ENCODE measurements at regions not wholly inside any gene's neighbourhood (a gene's known extent, or its start where the extent isn't known, plus 50 kb on each side); places are given as distances from the start of the nearest gene placed in this dataset.

DNA sequence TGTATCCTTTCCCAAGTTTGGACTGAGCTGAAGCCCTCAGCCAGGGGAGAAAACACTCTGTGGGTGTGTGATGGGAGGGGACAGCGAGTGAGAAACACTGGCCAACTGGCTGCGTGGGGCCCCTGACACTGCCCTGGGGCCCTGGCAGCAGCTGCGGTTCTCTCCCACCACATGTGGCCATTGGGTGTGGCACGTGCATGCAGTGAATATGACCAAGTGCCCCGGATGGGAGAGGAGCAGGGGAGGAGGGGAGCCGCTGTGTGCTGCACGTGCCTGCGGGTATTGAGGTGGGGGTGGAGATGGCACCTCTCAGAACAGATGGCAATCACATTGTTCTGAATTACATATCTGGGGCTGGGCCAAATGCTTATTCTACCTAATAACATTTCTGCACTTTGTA lies 242.4 kb upstream of the PCSK5 start:
- Histone ChIP-seq H3K4me3 (ENCODE audit: low read length) (no peak overlapping the region), H3K27ac (ENCODE audit: low read length) (no peak overlapping the region), H3K27me3 (ENCODE audit: control insufficient read depth, insufficient read depth, low read length) (no peaks in the 10 kb centered on the region), H3K9me3 (replicated peaks; ENCODE audit: control insufficient read depth, low read depth, low read length) (no peaks in the 10 kb centered on the region), H3K4me1 (ENCODE audit: control insufficient read depth, insufficient read depth, low read length) (no peaks in the 10 kb centered on the region), H3K36me3 (ENCODE audit: control insufficient read depth, insufficient read depth, low read length) (no peaks in the 10 kb centered on the region)
- WGBS (ENCODE audit: insufficient coverage), result 75% methylated on average over 3 of the region's 8 CpGs
- DNase-seq, result no peak

DNA sequence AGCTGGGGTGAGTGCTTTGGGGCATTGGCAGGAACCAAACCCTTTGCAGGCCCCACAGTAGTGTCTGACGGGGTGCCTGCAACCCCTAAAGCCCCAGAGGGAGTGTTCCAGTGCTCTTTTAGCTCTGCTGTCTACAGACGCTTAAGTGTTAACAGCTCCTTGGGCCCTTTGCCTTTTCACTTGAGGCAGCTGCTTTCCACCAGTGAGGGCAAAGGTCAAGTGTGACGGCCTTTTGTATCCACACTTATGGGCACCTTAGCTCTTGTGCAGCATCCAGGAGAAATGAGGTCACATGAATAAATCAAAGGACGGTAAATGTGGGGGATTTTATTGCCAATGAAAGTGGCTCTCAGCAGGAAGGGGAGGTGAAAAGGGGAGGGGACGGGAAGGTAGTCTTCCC lies 241.4 kb upstream of the PCSK5 start:
- DNase-seq, result no peak
- no peaks in the 10 kb centered on the region for H3K9me3 ChIP-seq (replicated peaks; ENCODE audit: control insufficient read depth, low read depth, low read length)
- WGBS (ENCODE audit: insufficient coverage), result 74% methylated on average over 3 of the region's 5 CpGs
- H3K27me3 ChIP-seq (ENCODE audit: control insufficient read depth, insufficient read depth, low read length), result no peaks in the 10 kb centered on the region
- no peak overlapping the region for H3K27ac ChIP-seq (ENCODE audit: low read length)
- no peaks in the 10 kb centered on the region for H3K36me3 ChIP-seq (ENCODE audit: control insufficient read depth, insufficient read depth, low read length)
- H3K4me1 ChIP-seq (ENCODE audit: control insufficient read depth, insufficient read depth, low read length), result no peaks in the 10 kb centered on the region
- H3K4me3 ChIP-seq (ENCODE audit: low read length), result no peak overlapping the region

DNA sequence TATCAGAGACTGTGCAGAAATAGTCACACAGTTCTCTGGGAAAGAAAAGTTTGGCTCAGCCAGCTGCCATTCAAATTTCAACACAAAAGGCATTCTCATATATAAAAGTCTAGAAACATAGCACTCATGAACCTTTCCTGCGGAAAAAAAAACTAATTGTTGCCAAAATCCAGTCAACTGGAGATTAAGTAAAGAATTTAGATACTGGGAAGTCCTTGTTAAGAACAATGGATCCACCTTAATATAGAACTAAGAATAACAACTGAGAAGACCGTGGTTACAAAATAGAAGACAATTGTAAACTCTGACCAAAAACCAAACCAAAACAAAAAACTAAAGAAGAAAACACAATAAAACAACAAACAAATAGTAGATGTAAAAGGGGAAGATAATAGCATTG lies 238.8 kb upstream of the PCSK5 start:
- H3K4me3 ChIP-seq (ENCODE audit: low read length), result no peak overlapping the region
- H3K9me3 ChIP-seq (replicated peaks; ENCODE audit: control insufficient read depth, low read depth, low read length), result no peaks in the 10 kb centered on the region
- no CpG with 5 or more reads among the region's 2 CpGs for WGBS (ENCODE audit: insufficient coverage)
- H3K27me3 ChIP-seq (ENCODE audit: control insufficient read depth, insufficient read depth, low read length), result no peaks in the 10 kb centered on the region
- no peaks in the 10 kb centered on the region for H3K36me3 ChIP-seq (ENCODE audit: control insufficient read depth, insufficient read depth, low read length)
- no peak for DNase-seq
- no peak overlapping the region for H3K27ac ChIP-seq (ENCODE audit: low read length)
- H3K4me1 ChIP-seq (ENCODE audit: control insufficient read depth, insufficient read depth, low read length), result no peaks in the 10 kb centered on the region

DNA sequence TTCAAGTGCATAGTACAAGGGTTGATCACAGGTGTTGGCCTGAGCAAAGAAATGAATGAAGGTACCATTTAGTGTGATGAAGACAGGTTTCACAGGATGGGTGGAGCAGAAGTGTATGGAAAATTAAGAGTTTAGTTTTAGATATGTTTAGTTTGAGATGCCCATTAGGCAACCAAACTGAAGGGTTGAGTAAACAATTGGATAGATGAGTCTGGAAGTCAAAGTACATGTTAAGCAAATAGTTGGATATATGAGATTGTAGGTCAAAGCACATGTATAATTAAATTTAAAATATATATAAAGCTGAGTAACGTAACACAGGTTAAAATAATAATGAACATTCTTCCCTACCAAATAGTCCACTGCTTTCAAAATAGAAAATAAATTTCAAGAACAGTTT lies 237.1 kb upstream of the PCSK5 start:
- Histone ChIP-seq H3K27me3 (ENCODE audit: control insufficient read depth, insufficient read depth, low read length) (no peaks in the 10 kb centered on the region), H3K4me1 (ENCODE audit: control insufficient read depth, insufficient read depth, low read length) (no peaks in the 10 kb centered on the region), H3K36me3 (ENCODE audit: control insufficient read depth, insufficient read depth, low read length) (no peaks in the 10 kb centered on the region), H3K27ac (ENCODE audit: low read length) (no peak overlapping the region), H3K9me3 (replicated peaks; ENCODE audit: control insufficient read depth, low read depth, low read length) (no peaks in the 10 kb centered on the region), H3K4me3 (ENCODE audit: low read length) (no peak overlapping the region)
- WGBS (ENCODE audit: insufficient coverage), result no CpG with 5 or more reads among the region's 1 CpG
- no peak for DNase-seq

DNA sequence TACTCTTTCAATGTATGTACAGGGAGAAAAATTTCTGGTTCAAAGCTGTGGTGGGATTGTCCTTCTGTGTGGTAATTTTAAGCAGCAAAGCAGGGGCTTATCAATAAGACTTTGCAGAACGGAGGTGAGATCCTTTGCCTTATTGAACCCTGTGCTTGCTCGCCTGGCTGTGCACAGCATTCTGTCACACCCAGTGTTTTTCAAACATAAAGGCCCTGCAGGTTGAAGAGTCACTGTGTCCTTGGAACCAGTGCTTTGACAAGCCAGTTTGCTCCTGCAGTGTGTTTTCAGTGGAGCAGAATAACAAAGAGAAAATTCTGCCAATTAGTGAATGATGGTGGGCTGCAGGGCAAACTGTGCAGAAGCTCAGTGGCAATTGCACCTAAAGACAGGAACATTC lies 236.7 kb upstream of the PCSK5 start:
- no peaks in the 10 kb centered on the region for H3K4me1 ChIP-seq (ENCODE audit: control insufficient read depth, insufficient read depth, low read length)
- H3K9me3 ChIP-seq (replicated peaks; ENCODE audit: control insufficient read depth, low read depth, low read length), result no peaks in the 10 kb centered on the region
- 90% methylated on average over 2 of the region's 2 CpGs for WGBS (ENCODE audit: insufficient coverage)
- H3K27me3 ChIP-seq (ENCODE audit: control insufficient read depth, insufficient read depth, low read length), result no peaks in the 10 kb centered on the region
- H3K4me3 ChIP-seq (ENCODE audit: low read length), result no peak overlapping the region
- no peak overlapping the region for H3K27ac ChIP-seq (ENCODE audit: low read length)
- no peak for DNase-seq
- H3K36me3 ChIP-seq (ENCODE audit: control insufficient read depth, insufficient read depth, low read length), result no peaks in the 10 kb centered on the region

DNA sequence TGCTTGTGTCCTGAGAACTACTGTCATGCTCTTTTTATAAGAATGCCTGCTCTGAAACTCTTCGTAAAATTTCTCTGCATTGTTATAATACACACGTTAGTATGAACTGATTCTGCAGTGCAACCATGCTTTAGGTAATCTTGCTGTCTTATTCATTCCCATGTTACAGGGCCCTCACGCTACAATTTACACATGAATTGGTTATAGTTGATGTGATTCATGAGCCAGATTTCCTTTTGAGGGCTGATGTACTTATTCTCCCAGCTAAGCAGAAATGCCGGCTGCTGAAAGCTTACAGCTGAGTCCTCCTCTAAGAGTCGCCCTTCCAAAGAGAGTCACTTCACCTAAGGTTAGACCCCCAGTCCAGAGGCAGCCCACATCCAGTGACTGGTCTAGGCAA lies 233.5 kb upstream of the PCSK5 start:
- H3K9me3 ChIP-seq (replicated peaks; ENCODE audit: control insufficient read depth, low read depth, low read length), result no peaks in the 10 kb centered on the region
- H3K27ac ChIP-seq (ENCODE audit: low read length), result no peak overlapping the region
- H3K4me1 ChIP-seq (ENCODE audit: control insufficient read depth, insufficient read depth, low read length), result no peaks in the 10 kb centered on the region
- WGBS (ENCODE audit: insufficient coverage), result 80% methylated on average over 2 of the region's 5 CpGs
- H3K36me3 ChIP-seq (ENCODE audit: control insufficient read depth, insufficient read depth, low read length), result no peaks in the 10 kb centered on the region
- no peaks in the 10 kb centered on the region for H3K27me3 ChIP-seq (ENCODE audit: control insufficient read depth, insufficient read depth, low read length)
- H3K4me3 ChIP-seq (ENCODE audit: low read length), result no peak overlapping the region
- no peak for DNase-seq

DNA sequence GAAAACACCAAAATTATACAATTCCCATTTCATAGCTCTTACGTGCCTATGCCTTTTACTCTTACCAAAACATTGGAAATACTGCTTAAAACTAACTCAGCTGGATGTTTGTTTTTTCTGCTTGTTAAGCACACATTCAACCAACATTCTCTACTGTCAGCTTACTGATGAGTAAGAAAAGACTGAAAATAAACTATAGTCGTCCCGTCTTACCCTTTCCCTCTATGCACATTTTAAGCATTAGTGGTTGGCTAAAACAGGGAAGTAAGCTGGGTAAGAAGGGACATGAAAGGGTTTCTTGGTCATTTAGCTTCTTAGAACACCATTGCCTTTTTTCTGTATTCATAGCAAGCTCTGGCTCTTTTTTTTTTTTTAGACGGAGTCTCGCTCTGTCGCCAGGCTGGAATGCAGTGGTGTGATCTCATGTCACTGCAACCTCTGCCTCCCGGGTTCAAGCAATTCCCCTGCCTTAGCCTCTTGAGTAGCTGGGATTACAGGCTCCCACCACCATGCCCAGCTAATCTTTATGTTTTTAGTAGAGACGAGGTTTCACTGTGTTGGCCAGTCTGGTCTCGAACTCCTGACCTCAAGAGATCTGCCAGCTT lies 232.1 kb upstream of the PCSK5 start:
- Histone ChIP-seq H3K4me3 (ENCODE audit: low read length) (no peak overlapping the region), H3K27me3 (ENCODE audit: control insufficient read depth, insufficient read depth, low read length) (no peaks in the 10 kb centered on the region), H3K36me3 (ENCODE audit: control insufficient read depth, insufficient read depth, low read length) (no peaks in the 10 kb centered on the region), H3K27ac (ENCODE audit: low read length) (no peak overlapping the region), H3K9me3 (replicated peaks; ENCODE audit: control insufficient read depth, low read depth, low read length) (no peaks in the 10 kb centered on the region), H3K4me1 (ENCODE audit: control insufficient read depth, insufficient read depth, low read length) (no peaks in the 10 kb centered on the region)
- 94% methylated on average over 2 of the region's 9 CpGs for WGBS (ENCODE audit: insufficient coverage)
- peak; percentile 13 for DNase-seq

DNA sequence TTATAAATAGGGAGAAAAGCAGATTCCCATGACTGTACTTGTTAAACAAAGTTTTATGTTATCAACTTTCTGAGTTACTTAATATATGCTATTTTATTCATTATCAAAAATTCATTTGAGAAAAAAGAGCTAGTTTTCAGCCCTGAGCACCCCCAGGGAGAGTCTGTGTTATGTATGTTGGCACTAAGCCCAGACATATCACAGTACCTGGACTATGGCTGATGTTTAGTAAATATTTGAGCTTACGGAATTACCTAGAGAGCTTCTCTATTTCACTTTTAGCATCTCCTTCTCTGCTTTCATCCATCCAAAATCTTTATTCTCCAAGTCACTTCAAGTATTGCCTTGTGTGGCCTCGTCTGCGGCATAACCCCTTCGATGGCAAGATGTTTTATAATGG lies 225.9 kb upstream of the PCSK5 start:
- no peaks in the 10 kb centered on the region for H3K27me3 ChIP-seq (ENCODE audit: control insufficient read depth, insufficient read depth, low read length)
- H3K4me3 ChIP-seq (ENCODE audit: low read length), result no peak overlapping the region
- H3K9me3 ChIP-seq (replicated peaks; ENCODE audit: control insufficient read depth, low read depth, low read length), result no peaks in the 10 kb centered on the region
- peaks cover under 1% of the 10 kb centered on the region for H3K4me1 ChIP-seq (ENCODE audit: control insufficient read depth, insufficient read depth, low read length)
- H3K27ac ChIP-seq (ENCODE audit: low read length), result no peak overlapping the region
- WGBS (ENCODE audit: insufficient coverage), result no CpG with 5 or more reads among the region's 4 CpGs
- no peaks in the 10 kb centered on the region for H3K36me3 ChIP-seq (ENCODE audit: control insufficient read depth, insufficient read depth, low read length)
- no peak for DNase-seq

DNA sequence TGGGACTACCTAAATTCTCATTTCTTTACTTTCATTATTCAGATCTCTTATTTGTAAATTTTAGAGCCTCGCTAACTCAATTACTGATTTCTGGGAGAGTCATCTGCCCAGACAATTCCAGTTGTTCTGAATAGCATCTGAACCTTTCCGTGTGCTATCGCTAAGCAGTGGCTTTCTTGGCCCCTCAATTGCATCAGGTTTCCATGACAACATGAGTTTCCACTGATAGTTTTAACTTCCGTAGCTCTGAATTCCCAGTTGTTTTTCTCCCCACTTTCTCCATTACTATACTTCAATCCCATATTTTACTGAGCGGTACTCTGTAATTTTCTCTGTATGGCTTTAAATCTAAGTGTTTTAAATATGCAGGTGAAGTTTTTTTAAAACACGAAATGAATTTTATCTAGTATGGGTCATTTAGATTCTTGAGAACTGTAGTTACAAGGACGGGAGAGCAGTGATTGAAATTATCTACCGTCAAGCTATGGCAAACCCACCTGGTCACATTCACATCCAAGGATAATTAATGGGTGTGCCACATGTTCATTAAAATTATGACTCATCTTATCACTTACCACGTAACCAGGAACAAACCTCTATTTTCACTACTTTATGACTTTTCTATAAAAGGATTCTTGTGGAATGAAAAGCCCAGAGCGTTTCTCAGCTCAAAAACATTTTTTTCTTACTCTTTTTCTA lies 223.5 kb upstream of the PCSK5 start:
- Histone ChIP-seq H3K4me3 (ENCODE audit: low read length) (no peak overlapping the region), H3K27me3 (ENCODE audit: control insufficient read depth, insufficient read depth, low read length) (no peaks in the 10 kb centered on the region), H3K36me3 (ENCODE audit: control insufficient read depth, insufficient read depth, low read length) (no peaks in the 10 kb centered on the region), H3K4me1 (ENCODE audit: control insufficient read depth, insufficient read depth, low read length) (peaks cover 3% of the 10 kb centered on the region), H3K27ac (ENCODE audit: low read length) (no peak overlapping the region), H3K9me3 (replicated peaks; ENCODE audit: control insufficient read depth, low read depth, low read length) (no peaks in the 10 kb centered on the region)
- 28% methylated on average over 3 of the region's 10 CpGs for WGBS (ENCODE audit: insufficient coverage)
- DNase-seq, result peak; percentile 60

DNA sequence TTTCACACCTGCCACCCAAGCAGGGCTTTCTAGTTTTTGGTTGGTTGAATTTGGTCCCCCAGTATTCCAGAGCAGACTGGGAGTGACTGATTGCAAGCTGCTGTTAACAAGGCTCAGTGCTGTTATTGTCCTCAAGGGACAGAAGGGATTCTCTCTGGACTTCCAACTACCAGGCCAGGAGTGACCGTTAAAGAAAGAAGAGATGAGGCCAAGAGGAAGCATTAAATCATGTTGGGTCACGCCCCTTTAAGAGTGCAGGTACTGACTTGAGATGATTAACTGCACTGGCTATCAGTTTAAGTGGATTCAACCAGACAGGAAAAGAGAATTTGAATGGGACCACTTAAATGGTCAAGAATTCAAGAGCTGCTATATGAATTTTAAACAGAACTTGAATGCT lies 220.8 kb upstream of the PCSK5 start:
- no peaks in the 10 kb centered on the region for H3K27me3 ChIP-seq (ENCODE audit: control insufficient read depth, insufficient read depth, low read length)
- no peak overlapping the region for H3K4me3 ChIP-seq (ENCODE audit: low read length)
- DNase-seq, result no peak
- no peaks in the 10 kb centered on the region for H3K36me3 ChIP-seq (ENCODE audit: control insufficient read depth, insufficient read depth, low read length)
- WGBS (ENCODE audit: insufficient coverage), result 26% methylated on average over 2 of the region's 2 CpGs
- H3K9me3 ChIP-seq (replicated peaks; ENCODE audit: control insufficient read depth, low read depth, low read length), result peaks cover 5% of the 10 kb centered on the region
- H3K27ac ChIP-seq (ENCODE audit: low read length), result no peak overlapping the region
- peaks cover 3% of the 10 kb centered on the region for H3K4me1 ChIP-seq (ENCODE audit: control insufficient read depth, insufficient read depth, low read length)

DNA sequence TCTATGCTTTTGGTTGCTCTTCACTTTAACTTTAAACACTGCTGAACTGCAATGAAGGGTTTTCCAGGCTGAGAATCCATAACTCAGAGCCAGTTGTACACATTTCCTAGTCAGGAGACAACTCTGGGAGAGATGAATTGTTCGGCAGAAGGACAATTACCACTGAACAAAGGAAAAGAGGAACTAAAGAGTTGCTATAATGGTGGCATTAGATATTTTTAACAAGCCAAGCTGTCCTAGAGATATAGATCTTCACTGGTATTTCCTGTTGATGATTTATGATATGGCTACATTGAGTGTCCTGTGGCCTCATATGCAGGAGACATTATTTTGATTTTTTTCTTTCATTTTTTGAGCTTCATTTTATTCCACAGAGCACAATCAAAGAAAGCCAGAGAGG lies 219.1 kb upstream of the PCSK5 start:
- Histone ChIP-seq H3K27ac (ENCODE audit: low read length) (no peak overlapping the region), H3K36me3 (ENCODE audit: control insufficient read depth, insufficient read depth, low read length) (no peaks in the 10 kb centered on the region), H3K9me3 (replicated peaks; ENCODE audit: control insufficient read depth, low read depth, low read length) (peaks cover 5% of the 10 kb centered on the region), H3K4me1 (ENCODE audit: control insufficient read depth, insufficient read depth, low read length) (peaks cover 3% of the 10 kb centered on the region), H3K27me3 (ENCODE audit: control insufficient read depth, insufficient read depth, low read length) (no peaks in the 10 kb centered on the region), H3K4me3 (ENCODE audit: low read length) (no peak overlapping the region)
- no peak for DNase-seq
- no CpG with 5 or more reads among the region's 1 CpG for WGBS (ENCODE audit: insufficient coverage)
